LNCAP (cell line): ENCODE measurements at regions not wholly inside any gene's neighbourhood (a gene's known extent, or its start where the extent isn't known, plus 50 kb on each side); places are given as distances from the start of the nearest gene placed in this dataset.

Source experiments
- TF ChIP-seq, protein P1 (sequence below): fragments of 450-650 bp; IDR thresholded peaks from 2 replicates; pipeline ENCODE4 v1.5.1; 2017; ENCODE audit warnings: mild to moderate bottlenecking

DNA sequence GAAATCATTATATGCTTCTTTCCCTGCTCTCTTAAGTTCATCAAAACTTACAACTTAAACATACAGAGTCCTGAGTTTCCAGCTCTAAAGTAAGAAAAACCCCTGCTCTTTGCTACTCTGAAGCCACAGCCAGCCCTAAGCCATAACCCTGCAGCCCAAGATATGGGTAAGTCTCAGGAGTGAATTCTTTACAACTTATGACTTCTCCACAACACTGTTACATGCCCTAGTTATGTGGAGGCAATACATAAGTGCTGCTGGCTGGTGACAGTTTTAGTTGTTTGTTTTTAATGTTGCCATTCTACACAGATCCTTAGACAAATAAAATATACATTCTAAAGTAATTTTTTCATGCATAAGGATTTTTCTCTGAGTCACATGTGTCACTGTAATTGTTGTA is 100.2 kb downstream of the FBXO8 start:
- TF ChIP-seq, protein P1, sequence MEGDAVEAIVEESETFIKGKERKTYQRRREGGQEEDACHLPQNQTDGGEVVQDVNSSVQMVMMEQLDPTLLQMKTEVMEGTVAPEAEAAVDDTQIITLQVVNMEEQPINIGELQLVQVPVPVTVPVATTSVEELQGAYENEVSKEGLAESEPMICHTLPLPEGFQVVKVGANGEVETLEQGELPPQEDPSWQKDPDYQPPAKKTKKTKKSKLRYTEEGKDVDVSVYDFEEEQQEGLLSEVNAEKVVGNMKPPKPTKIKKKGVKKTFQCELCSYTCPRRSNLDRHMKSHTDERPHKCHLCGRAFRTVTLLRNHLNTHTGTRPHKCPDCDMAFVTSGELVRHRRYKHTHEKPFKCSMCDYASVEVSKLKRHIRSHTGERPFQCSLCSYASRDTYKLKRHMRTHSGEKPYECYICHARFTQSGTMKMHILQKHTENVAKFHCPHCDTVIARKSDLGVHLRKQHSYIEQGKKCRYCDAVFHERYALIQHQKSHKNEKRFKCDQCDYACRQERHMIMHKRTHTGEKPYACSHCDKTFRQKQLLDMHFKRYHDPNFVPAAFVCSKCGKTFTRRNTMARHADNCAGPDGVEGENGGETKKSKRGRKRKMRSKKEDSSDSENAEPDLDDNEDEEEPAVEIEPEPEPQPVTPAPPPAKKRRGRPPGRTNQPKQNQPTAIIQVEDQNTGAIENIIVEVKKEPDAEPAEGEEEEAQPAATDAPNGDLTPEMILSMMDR = no peak

DNA sequence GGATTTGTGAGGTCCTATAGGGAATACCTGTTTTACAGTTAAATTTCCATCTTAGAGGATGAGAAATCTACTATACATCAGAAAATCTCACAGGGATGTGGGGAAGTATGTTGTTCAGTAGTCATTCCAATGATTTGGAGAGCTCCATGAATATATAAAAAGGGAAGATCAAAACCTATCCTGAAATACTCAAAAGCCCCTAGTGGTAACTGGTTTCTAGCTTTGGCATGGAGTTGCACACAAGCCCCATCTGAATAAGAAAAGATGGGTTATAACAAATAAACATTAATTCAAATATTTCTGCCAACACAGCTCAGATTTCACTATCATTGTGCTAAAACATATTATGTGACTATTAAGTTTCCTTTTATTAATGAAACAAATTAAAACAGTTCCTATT is 101.6 kb downstream of the FBXO8 start:
- TF ChIP-seq, protein P1 = no peak

DNA sequence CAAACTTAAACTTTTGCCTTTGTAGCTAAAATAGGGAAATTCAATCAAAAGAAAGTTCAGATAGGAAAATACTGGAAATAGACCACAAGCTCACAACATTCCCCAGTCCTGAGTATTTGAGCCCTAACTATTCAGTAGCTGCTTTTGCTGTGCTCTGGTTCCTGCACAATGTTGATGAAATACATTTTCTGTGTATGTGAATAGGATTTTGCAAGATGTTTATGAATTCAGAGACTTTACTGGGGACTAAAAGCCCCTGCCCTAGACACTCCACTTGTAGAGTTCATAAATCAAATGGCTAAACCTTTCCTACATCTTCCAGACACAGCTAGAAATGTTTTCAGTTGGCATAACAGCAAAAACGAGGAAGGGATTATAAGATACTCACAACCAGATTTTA is 105.9 kb downstream of the FBXO8 start:
- TF ChIP-seq, protein P1 = no peak

DNA sequence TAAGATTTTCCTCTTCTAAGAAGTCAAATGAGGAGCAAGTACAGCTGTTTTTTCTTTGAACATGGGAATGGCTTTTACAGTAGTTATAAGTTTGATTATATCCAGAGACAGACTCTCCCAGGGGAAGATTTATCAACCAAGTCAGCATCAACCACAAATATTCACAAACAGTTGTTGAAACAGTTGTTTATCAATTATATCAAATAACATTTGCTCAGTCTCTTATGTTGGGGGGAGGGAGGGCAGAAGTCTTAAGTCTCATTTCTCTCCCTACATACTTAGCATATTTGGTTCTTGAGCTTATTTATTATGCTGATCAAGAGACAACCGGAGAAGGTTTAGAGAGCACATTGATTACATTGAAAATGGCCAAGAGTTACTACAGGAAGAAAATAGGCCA is 110.1 kb downstream of the FBXO8 start:
- TF ChIP-seq, protein P1 = no peak

DNA sequence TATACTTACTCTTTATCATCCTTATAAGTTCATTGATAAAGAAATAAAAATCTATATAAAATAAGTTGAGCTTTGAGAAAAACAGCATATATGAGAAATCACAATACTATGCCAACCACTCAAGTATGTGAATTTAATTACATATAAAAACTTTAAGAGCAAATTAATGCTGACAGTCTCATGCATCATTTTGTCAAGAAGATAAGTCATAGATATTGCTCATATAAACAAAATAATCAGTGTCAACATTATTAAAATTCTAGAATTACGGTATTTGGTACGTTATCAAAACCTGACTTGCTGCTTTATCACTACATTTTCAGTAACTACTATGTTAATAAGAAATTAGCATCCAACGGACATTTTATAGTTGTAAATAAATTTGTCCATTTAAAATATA is 111.2 kb downstream of the FBXO8 start:
- TF ChIP-seq, protein P1 = no peak

DNA sequence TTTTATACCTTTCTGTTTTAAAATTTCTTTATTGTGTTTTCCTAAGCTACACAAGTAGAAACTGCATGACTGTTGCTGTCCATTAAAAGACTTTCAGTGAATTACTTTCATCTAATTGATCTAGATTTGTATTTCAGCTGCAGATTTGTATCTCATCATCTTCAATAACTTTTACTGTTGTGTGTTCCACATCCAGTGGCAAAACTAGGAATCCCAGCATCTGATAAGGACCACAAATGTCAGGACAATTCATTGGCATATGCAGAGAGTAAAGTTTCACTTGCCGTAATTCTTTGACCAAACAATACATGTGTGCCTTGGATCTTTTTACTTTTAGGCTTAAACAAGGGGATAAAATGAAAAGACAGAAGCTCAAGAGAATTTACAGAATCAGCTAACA is 112.6 kb downstream of the FBXO8 start:
- TF ChIP-seq, protein P1 = no peak

DNA sequence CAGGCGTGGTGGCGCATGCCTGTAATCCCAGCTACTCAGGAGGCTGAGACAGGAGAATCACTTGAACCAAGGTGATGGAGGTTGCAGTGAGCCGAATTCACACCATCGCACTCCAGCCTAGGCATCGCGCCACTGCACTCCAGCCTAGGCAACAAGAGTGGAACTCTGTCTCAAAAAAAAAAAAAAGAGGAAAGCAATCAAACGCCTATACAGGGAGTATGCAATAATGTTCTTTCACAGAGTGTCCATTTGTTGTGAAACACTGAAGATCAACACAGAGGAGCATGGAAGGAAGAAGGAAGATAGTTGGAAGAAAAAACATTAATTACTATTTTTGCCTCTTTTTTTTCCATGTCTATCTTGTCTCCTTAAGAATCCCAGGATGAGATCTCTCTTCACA is 113.4 kb downstream of the FBXO8 start:
- TF ChIP-seq, protein P1 = no peak

DNA sequence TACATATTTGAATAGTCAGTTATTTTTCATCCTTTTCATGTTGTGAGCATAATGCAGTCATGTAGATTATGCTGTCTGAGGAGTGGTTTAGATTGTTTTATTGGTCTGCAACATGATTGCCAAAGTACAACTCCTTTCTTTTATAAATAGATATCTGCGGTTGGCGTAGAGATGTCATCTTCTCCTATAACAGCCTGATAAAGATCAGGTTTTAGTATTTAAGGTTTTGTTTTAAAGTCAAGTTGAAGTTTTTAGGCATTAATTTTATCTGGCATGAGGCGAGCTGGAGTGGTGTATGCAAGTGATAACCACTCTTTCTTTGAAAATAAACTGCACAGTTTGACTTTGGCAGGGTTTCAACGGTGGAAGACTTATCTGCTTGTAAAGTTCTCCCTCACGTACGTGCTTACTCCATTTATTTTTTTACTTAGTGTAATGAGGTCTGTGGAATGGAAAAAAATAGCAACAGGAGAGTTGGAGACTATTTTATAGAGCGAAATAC is 126.3 kb downstream of the FBXO8 start:
- TF ChIP-seq, protein P1 = no peak
